Urothelium cell line (cell line): ENCODE measurements at regions not wholly inside any gene's neighbourhood (a gene's known extent, or its start where the extent isn't known, plus 50 kb on each side); places are given as distances from the start of the nearest gene placed in this dataset.
A peak's percentile ranks its signal among the peaks of the same experiment; 100 is the strongest.

Experiments
- DNase-seq: peaks from one replicate; pipeline ENCODE4 v3.0.0; 2011; ENCODE audit warnings: low spot score, mixed read lengths
- FAIRE-seq: peaks from 2 replicates; lab custom pipeline; 2011; peaks lifted over from hg19 to GRCh38; lab: Jason Lieb, UNC

DNA sequence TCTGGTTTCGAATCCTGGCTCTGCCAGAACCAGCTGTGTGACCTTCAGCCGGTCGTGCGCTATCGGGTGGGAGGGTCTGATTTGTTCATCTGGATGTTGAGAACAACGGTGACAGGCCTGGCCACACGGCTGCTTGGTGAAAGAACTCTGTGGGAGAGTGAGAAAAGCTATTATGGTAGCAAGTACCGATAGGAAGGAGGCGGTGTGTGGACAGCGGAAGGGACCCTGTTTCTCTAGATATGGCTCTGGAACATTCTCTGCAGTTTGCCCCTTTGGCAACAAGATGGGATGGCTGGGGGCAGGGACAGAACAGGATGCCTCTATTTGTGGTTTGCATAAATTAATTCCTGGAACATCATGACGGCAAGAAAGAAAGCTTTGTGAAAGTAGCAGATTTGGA lies 347.3 kb downstream of the AACS start:
- FAIRE-seq (no peak), DNase-seq (no peak)

DNA sequence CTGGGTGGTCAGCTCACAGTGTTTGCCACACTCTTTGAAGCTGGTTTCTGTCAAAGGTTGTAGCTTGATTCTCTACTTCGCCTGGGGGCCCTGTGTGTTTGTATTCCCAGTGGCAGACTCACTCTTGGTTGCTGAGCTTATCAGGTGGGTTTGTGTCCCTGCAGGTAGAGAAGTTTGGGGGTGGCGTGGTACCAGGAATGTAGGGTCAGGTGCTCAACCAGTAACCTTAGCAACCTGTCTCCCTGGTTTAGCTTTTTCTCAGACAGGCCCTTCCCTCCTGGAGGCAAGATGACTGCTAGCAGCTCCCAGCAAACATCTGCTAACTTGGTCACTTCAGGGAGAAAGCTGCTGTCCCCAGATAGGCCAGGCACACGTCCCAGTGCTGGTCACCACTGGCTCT lies 352.2 kb downstream of the AACS start:
- FAIRE-seq (no peak), DNase-seq (no peak)

DNA sequence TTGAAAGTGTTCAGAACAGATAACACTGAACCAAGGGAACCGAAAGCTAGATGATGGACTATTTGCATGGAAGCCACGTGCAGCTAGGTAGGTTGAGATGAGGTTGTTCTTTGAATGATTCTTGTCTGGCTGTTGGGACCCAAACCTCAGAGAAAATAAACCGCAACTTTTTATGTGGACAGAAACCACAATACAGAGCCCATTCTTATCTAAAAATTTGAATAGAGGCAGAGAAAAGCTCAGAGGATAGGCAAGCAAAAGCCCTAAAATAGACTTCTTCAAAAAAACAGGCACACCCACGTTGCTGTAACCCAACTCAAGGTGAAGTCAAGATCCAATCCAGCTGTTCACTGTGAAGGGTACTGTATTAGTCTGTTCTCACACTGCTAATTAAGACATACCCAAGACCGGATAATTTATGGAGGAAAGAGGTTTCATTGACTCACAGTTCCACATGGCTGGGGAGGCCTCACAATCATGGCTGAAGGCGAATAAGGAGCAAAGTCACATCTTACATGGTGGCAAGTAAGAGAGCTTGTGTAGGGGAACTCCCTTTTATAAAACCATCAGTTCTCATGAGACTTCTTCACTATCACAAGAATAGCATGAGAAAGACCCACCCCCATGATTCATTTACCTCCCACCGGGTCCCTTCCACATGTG lies 353.8 kb downstream of the AACS start:
- DNase-seq (no peak), FAIRE-seq (no peak)

DNA sequence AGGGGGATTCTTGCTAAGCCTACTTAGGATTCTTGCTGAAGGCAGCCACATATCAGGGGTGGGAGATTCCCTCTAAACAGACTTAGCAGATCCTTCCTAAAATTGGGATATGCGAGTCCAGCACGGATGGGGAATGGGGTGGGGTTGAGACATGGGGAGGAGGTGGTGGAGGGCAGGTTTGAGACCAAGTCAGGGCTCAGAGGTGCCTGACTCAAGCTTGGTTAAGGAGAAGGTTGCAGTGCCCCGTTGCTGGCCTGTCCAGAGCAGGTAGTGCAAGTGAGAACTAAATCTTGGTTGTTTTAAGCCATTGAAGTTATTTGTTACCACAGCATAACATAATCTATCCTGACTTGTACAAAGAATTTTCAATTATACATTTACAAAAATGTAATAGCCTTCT lies 359.7 kb downstream of the AACS start:
- no peak for FAIRE-seq

DNA sequence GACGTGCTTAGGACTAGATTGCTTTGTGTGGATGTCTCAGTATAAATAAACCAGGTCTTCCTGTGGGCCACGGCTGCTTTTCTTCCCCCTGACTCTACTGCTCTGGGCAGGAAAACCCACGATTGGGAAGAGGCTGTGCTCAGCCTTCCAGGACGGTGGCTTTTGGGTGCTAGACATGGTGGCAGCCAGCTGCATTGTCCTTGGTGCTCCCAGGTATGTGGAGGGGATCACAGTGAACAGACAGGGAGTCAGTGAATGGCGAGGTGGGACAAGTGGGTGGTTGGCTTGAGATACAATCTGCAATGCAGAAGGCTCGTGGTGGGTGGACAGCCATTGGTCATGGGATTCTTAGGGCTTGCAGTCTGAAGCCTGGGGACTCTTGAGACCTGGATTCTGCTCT lies 366.3 kb downstream of the AACS start:
- FAIRE-seq (no peak), DNase-seq (no peak)

More for the DNA sequence above, 359.7 kb downstream of the AACS start:
- DNase-seq, result no peak

DNA sequence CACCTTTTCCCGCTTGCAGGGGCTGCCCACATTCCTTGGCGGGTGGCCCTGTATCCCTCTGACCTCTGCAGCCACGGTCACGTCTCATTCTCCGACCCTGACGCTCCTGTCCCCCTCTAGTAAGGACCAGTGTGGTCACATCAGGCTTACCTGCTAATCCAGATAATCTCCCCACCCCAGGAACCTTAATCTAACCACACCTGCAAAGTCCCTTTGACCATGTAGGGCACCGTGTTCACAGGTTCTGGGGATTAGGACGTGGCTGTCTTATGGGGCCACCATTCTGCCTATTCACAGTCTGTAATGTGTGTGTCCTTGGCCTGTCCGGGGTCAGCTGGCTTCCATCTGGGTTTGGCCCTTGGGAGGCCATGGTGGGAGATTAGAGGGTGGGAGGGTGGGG lies 368.9 kb downstream of the AACS start:
- FAIRE-seq, result no peak
- DNase-seq, result no peak

DNA sequence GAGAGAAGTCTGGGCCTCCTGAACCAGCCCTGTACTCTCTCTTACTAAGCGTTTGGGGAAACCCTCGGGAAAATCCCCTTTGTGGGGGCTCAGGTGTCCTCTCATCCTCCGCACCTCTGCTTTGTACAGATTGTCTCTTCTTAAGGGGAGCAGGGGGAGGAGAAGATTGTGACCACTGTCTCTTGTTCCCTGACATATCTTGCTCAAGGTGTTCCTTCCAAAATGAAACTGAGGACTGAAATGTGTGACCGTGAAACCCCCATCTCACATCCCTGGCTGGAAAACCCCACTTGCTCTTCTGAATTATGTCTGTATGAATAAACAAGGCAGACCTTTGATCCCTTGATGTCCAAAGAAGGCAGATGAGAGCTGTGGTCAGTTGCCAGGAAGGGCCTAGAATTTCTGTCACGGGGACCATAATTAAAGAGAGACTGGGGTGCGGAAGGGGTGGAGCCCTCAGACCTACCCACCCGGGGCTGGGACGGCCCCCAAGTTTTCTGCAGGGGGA lies 369.8 kb downstream of the AACS start:
- DNase-seq (no peak), FAIRE-seq (no peak)

DNA sequence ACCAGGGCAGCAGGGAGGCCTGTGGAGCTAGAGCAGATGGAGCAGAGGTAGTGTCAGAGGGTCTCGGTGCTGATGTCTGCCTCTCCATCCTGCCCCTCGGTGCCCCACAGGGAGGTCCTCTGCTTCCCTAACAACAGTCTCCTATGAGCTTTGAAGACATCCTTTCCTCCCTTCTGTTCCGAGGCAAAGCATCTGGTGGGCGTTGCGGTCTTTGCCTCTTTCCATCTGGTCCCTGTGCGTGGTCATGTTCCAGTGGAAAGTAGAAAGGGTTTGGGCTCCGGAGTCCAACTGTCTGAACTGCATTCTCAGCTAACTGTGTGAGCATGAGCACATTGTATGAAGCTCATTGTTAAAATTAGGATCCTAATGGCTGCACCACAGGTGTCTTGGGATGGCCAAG lies 370.6 kb downstream of the AACS start:
- FAIRE-seq (no peak), DNase-seq (no peak)

DNA sequence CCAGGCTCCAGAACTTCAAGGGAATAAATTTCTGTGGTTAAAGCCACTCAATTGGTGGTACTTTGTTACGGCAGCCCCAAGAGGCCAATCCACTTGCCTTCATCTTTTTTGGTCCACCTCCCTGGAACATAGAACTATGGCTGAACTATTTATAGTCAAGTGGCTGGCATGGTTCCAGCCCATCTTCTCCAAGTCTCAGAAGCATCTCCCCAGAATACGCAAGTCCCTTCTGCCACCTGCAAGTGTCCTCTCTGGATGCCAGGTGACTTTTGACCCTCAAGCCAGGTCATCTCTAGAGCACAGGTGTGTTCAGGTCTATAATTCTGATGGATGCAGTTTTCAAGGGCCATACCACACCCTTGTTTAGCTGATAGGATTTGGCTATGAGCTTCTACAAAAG lies 371.5 kb downstream of the AACS start:
- DNase-seq, result no peak
- no peak for FAIRE-seq

DNA sequence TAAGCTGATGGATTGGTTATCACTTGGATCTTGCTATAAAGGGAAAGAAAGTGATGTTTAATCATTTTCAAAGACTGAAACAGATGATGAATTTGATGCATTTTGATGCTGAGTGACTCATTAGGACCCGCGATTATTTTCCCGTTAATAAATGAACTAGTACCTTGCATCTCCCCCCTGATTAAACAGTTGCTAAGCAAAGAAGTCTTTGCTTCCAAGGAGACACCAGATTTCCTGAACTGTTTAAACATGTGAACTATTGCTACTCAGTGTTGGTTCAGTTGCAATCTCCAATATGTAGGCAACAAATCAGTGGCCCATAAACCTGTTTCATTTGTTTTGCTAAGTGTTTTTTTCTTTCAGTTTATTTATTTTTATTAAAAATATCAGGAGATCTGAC lies 375.2 kb downstream of the AACS start:
- FAIRE-seq (no peak), DNase-seq (no peak)

DNA sequence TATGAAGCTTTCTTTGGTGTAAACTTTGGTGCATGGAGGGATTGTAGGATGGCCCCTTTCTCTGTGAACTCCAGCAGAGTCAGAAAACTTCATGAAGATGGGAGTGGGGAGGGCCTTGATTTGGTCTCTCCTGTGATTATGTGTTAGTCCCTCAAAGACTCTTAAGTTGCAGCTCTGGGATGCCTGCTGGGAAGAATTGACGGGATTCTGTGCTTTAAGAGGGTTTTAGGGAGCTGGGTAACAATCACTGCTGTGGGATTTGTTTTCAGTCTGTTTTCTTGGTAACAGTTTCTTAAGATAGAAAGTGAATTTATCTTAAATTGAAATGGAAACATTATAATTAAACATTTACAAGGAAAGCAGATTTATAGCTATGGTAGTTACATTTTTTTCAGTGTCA lies 378.1 kb downstream of the AACS start:
- FAIRE-seq (no peak), DNase-seq (no peak)

DNA sequence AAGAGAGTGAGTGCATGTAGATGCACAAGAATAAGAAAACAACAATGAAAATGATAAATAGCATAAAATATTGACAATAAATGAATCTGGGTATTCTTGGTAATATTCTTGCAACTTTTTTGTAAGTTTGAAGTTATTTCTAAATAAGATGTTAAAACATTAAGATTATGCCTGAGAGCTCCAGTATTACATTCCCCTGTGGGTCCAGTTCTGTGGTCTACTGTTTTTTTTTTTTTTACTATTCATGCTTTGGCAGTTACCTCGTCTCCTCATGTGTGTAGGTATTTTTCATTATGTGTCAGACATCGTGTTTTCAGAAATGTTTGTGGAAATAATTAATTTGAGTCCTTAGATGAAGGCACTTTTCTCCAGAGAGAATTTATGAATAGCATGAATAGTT lies 386.2 kb downstream of the AACS start:
- no peak for DNase-seq
- FAIRE-seq, result no peak

DNA sequence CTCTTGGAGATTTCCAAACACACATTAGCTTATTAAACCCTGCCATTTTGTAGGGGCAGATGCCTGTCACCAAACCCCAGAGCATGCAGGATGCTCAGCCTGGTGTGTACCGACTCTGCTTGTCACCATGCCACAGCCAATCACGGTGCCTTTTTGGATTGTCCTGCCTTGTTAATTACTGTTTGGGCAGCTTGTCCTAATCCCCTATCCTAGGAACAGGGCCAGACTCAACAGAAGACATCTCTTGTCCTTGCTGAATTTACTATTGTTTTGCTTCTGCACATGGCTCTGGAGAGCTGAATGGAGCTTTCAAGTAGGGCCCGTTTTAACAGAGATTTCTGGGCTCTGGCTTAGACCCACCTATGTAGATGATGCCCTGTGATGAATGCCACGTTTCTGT lies 388.5 kb downstream of the AACS start:
- DNase-seq (no peak), FAIRE-seq (no peak)

DNA sequence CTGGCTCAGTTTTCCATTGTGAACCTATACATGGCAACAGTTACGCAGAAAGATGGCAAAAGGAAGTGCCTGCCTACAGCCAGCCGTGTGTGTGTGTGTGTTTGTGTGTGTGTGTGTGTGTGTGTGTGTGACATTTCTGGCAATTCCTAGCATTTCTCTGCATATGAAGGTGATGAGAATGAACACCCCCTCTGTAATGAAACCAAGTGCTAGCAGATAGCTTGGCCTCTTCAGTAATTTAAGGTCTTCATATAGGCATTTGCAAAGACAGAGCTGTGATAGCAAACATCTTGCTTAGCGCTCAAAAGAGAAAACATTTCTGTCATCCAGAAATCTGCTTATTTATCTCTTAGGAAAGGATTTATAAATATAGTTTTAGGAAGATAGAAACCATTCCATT lies 389.1 kb downstream of the AACS start:
- DNase-seq (no peak), FAIRE-seq (no peak)

DNA sequence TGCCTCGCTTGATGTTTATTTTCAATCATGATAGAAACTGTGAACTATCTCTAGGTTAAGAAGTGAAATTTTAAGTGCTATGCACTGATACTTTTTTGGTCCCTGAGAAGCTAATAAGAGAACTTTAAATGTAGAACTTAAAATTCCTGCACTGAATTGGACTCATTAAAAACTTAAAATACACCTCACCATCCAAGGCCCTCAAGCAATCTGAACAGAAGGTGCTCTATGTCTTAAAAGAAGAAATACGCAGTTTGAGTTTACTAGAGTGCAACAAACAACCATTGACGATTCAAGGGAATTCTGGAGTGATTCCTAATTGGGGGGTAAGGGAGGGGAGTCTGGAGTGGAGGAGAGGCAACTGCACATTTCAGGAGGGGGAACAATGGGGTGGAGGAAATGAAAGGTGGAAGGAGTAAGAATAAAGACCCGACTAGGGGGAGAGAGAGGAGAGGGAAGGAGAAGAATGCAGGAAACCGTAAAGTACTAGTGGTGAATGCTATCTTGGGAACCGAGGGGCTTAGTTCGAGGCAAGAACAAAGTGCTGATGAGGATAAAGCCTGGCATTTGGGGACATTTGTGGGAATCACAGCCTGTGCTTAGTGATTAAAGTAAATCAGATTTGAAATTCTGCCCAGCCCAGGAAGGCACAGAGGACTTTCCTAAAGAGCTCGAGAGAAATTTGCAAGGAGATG lies 389.7 kb downstream of the AACS start:
- DNase-seq, result no peak
- no peak for FAIRE-seq

DNA sequence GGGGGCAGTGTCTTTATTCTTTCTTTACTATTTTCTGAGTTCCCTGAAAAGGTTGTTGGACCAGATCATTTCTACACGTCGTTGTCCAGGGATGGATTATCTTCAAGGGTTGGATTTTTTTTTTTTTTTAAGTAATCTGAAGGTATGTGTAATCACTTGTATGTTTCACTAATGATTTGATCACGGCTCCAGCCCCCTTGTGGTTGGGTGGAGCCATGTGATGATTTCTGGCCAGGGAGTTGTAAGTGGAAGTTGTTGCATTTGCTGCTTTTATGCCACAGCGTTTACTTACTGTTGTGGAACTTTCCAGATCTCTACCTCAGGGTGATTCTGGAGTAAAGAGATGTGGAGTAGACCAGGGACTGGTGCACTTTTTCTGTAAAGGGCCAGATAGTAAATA lies 390.3 kb downstream of the AACS start:
- FAIRE-seq, result no peak
- no peak for DNase-seq

DNA sequence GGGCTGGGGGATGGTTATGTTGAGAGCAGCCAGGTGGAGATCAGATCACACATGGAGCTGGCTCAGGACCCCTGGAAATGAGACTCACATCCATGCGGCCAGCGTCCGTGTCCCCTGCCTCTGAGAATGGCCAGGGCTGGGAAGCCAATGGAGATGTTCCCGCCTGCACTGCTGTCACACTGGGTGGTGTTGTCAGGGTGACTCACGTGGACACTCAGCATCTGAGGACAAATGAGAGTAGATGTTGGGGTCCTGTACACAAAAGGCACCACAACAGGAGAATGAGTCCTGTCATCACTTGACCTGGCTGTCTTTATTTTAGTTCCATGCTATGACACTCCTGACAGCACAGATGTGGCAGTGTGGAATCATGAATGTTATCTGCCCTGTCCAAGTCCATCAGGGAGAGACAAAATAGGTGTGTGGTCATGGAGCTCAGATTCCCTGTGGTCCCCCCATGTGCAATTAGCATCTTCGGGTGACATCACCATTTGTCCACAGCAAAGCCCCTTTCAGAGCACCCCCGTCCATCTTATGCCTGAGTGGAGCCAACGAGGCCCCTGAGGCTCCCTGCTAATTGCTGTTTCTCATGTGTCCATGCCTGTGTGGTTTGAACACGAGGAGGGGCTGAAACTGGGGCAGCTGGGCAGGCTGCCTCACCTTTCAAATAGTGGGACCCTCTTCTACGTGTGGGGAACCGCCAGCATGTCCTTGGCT lies 393.5 kb downstream of the AACS start:
- FAIRE-seq, result no peak
- DNase-seq, result no peak

DNA sequence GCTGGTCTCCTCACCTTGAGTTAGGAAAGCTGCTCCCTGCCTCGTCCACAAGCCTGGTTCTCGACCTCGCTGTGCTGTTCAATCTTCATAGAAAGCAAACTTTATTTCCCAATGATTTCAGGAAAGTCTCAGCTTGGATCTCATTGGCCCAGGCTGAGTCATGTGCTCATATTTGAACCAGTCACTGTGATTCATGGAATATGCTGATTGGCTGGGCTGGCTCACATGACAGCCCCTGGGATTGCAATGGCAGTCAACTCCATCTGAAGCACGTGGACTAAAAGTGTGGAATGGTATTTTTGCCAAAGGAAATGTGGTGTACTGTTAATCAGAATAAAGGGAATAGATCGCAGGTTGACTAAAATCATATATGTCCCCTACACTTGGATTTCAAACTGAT lies 396.6 kb downstream of the AACS start:
- DNase-seq, result no peak
- no peak for FAIRE-seq

DNA sequence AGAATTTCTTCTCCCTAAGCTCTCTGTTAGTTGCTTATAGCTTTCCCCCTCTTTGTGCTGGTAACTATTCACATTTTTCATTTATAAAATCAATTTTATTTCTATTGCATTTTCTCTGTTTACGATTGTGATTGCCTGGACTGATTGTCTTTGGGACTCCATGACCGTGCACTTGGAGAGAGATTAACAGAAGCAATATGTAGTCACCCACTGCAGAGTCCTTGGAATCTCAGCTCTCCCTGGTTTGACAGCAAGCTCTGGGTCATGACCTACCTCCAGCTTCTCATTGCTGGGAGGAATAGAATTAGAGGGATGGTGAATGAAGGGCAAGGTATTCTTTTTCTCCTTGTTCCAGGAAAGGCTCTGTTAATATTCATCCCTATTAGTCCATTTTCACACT lies 398.2 kb downstream of the AACS start:
- DNase-seq (no peak), FAIRE-seq (no peak)

DNA sequence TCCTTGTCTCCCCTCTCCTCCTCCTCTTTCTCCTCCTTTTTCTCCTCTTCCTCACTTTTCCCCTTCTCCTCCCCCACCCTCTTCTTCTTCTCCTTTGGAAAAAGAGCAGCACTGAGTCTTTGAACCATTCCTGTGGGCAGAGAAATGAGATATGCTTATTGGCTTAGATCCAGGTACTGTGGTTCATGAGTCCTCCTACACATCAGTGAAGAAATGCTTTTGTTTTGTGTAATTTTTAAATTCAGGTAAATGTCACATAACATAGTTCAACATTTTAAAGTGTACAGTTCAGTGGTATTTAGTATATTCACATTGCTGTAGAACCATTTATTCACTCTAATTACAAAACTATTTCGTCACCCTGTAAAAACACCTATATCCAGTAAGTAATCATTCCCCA lies 402.1 kb downstream of the AACS start:
- DNase-seq, result peak; percentile 27
- no peak for FAIRE-seq

DNA sequence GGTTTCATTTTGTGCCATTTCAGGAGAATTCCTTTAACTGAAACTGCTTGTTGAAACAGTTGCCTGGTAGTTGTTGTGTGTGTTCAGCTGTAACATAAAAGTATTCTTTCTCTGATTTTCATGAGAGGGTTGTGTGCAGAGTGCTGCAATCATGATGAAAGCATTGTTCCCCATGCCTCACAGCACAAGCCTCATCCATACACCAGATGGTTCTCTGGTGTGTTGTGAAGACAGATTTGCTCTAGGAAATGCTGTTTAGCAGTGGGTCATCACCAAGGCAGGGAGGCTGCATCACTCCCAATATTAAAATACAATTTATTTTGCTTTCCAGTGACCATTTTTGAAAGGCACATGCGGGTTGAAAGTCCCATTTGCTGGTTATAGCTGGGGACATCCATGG lies 404.4 kb downstream of the AACS start:
- DNase-seq (no peak), FAIRE-seq (no peak)
